ENCODE measurements at regions not wholly inside any gene's neighbourhood (a gene's known extent, or its start where the extent isn't known, plus 50 kb on each side); places are given as distances from the start of the nearest gene placed in this dataset.

DNA sequence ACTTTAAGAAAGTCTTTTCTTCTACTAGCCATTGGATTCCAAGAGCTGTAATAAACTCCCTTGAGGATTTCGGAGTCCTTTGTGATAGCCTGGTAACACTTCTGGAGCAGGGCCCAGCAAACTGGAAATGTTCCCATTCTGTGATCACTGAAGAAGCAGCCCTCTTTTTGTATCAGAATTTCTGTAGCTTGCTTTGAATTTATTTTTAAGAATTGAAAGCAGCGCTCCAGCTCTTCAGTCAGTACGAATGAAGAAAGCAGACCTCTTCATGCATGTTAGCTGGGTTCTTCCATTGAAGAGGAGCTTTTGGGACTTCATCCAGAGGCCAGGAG lies 141.5 kb downstream of the AKAP11 start:
- TF ChIP-seq EP300 (IDR thresholded peaks at IDR 0.05) (no peak), POLR2AphosphoS5 (IDR thresholded peaks at IDR 0.05) (no peak)

Measured in sigmoid colon (tissue), 4 donors.